IMR-90 (cell line): ENCODE measurements at regions not wholly inside any gene's neighbourhood (a gene's known extent, or its start where the extent isn't known, plus 50 kb on each side); places are given as distances from the start of the nearest gene placed in this dataset.
"Not testable (repeated sequence)": the region's sequence is repeated elsewhere in the genome, so short reads cannot be mapped to it uniquely, and the experiment has no call there.

ENCODE experiments used
- ATAC-seq: fragments of 200-7000 bp; cut with Tn5 transposase; 2 replicates; pipeline ENCODE4 v1.9.1; 2020; ENCODE audit warnings: low read depth, mild to moderate bottlenecking, moderate library complexity
- BruUV-seq: library from RNA; stranded (reverse); fragments of 400-500 nt; replicated peaks from 2 replicates; lab custom pipeline; 2021; lab: Mats Ljungman, UMichigan
- CTCF ChIA-PET: fragments of 300-600 bp; formaldehyde crosslinking; extraction: SDS; loops from one replicate; lab custom pipeline; 2021; ENCODE audit warnings: antibody characterized with exemption; lab: Yijun Ruan, JAX
- POLR2A ChIA-PET: fragments of 300-600 bp; sonication (Branson Sonifier 250); formaldehyde crosslinking; loops from one replicate; lab custom pipeline; 2022; ENCODE audit warnings: antibody characterized with exemption; ENCODE audit not compliant: unreplicated experiment; lab: Charles Lee
- DNase-seq: peaks from one replicate; pipeline ENCODE4 v3.0.0; 2013
- H2AFZ ChIP-seq: replicated peaks from 2 replicates; pipeline ENCODE3; 2013; ENCODE audit warnings: low read length, mild to moderate bottlenecking; ENCODE audit not compliant: poor library complexity
- H2AK5ac ChIP-seq: 2 replicates; pipeline ENCODE4 v1.6.1; 2013; ENCODE audit warnings: low read depth, low read length, inconsistent platforms
- H2AK9ac ChIP-seq: replicated peaks from 2 replicates; pipeline ENCODE3; 2013; ENCODE audit warnings: mild to moderate bottlenecking, low read depth, low read length, moderate library complexity; ENCODE audit not compliant: poor library complexity
- H2BK120ac ChIP-seq: 2 replicates; pipeline ENCODE4 v1.6.1; 2013; ENCODE audit warnings: low read depth, low read length, inconsistent platforms
- H2BK15ac ChIP-seq: 3 replicates; pipeline ENCODE4 v1.6.1; 2013; ENCODE audit warnings: low read depth, low read length, inconsistent platforms
- H2BK20ac ChIP-seq: 2 replicates; pipeline ENCODE4 v1.6.1; 2013; ENCODE audit warnings: low read depth, mild to moderate bottlenecking, inconsistent platforms, low read length, moderate library complexity
- H2BK5ac ChIP-seq: 2 replicates; pipeline ENCODE4 v1.6.1; 2013; ENCODE audit warnings: mild to moderate bottlenecking, low read depth, low read length, inconsistent platforms; ENCODE audit not compliant: poor library complexity, severe bottlenecking
- H3K14ac ChIP-seq: replicated peaks from 2 replicates; pipeline ENCODE4 v1.6.1; 2013; ENCODE audit warnings: low read depth, low read length, inconsistent platforms
- H3K18ac ChIP-seq: 2 replicates; pipeline ENCODE4 v1.6.1; 2013; ENCODE audit warnings: low read depth, low read length, control low read depth
- H3K23ac ChIP-seq: 2 replicates; pipeline ENCODE4 v1.6.1; 2013; ENCODE audit warnings: low read depth, low read length, inconsistent platforms
- H3K27ac ChIP-seq: 2 replicates; pipeline ENCODE4 v1.5.1; 2013; ENCODE audit warnings: mild to moderate bottlenecking, control low read depth, low read length; ENCODE audit not compliant: insufficient read depth
- H3K27me3 ChIP-seq: 2 replicates; pipeline ENCODE4 v1.6.1; 2013; ENCODE audit warnings: low read length; ENCODE audit not compliant: control insufficient read depth, insufficient read depth
- H3K36me3 ChIP-seq: 2 replicates; pipeline ENCODE4 v1.6.1; 2013; ENCODE audit warnings: low read length, mixed read lengths; ENCODE audit not compliant: control insufficient read depth, insufficient read depth
- H3K4ac ChIP-seq: 2 replicates; pipeline ENCODE4 v1.6.1; 2013; ENCODE audit warnings: low read depth, low read length, inconsistent platforms
- H3K4me1 ChIP-seq: 2 replicates; pipeline ENCODE4 v1.6.1; 2013; ENCODE audit warnings: low read length, mixed read lengths; ENCODE audit not compliant: control insufficient read depth, insufficient read depth
- H3K4me2 ChIP-seq: 2 replicates; pipeline ENCODE4 v1.6.1; 2013; ENCODE audit warnings: low read depth, mild to moderate bottlenecking, control low read depth, low read length, moderate library complexity
- H3K4me3 ChIP-seq: 2 replicates; pipeline ENCODE4 v1.5.1; 2013; ENCODE audit warnings: low read depth, mild to moderate bottlenecking, control low read depth, low read length, moderate library complexity; ENCODE audit not compliant: insufficient read depth
- H3K56ac ChIP-seq: 2 replicates; pipeline ENCODE4 v1.6.1; 2013; ENCODE audit warnings: low read length, inconsistent platforms; ENCODE audit not compliant: insufficient read depth; ENCODE audit errors: extremely low read depth
- H3K79me1 ChIP-seq, 2 experiments: 2 replicates each; pipeline ENCODE4 v1.6.1; 2013; ENCODE audit warnings: low read length in 2 of 2, inconsistent platforms in 1 of 2, low read depth in 1 of 2
- H3K9ac ChIP-seq: 2 replicates; pipeline ENCODE4 v1.6.1; 2013; ENCODE audit warnings: low read depth, low read length, control low read depth
- H3K9me1 ChIP-seq: 2 replicates; pipeline ENCODE4 v1.6.1; 2013; ENCODE audit warnings: low read length, inconsistent platforms; ENCODE audit not compliant: insufficient read depth
- H3K9me3 ChIP-seq: 2 replicates; pipeline ENCODE4 v1.6.1; 2013; ENCODE audit warnings: low read length; ENCODE audit not compliant: control insufficient read depth, insufficient read depth
- H4K20me1 ChIP-seq: 2 replicates; pipeline ENCODE4 v1.6.1; 2013; ENCODE audit warnings: low read length, inconsistent platforms; ENCODE audit not compliant: insufficient read depth
- H4K5ac ChIP-seq: 2 replicates; pipeline ENCODE4 v1.6.1; 2013; ENCODE audit warnings: mild to moderate bottlenecking, low read depth, low read length, control low read depth
- H4K8ac ChIP-seq, 2 experiments: 2 replicates each; pipeline ENCODE4 v1.6.1; 2013; ENCODE audit warnings: low read depth in 2 of 2, low read length in 2 of 2, control low read depth in 1 of 2, inconsistent platforms in 1 of 2
- H4K91ac ChIP-seq: 2 replicates; pipeline ENCODE4 v1.6.1; 2013; ENCODE audit warnings: low read depth, low read length, inconsistent platforms; ENCODE audit not compliant: insufficient read depth
- WGBS, 2 experiments: methylation state at CpG; one replicate each; pipeline versions ENCODE4 v1.1.5 to v1.1.7; 2013; ENCODE audit warnings: missing lambda C conversion rate in 2 of 2; ENCODE audit not compliant: insufficient read length in 1 of 2; ENCODE audit errors: extremely low coverage in 2 of 2; 5-methylcytosine and 5-hydroxymethylcytosine counted together
- dilution Hi-C: fragments of 300-500 bp; cut with HindIII; formaldehyde crosslinking; loops from one replicate; pipeline ENCODE4 v1.14.3; 2018; ENCODE audit warnings: low sequenced_read_pairs; ENCODE audit not compliant: unreplicated experiment
- in situ Hi-C: fragments of 300-500 bp; cut with MboI; formaldehyde crosslinking; loops from 3 replicates; pipeline ENCODE4 v1.14.3; 2019; ENCODE audit warnings: low sequenced_read_pairs, inconsistent platforms, mixed read lengths
- intact Hi-C: fragments of 100-400 bp; cut with micrococcal nuclease; formaldehyde crosslinking; loops from 2 replicates; pipeline ENCODE4 v1.10.0; 2022

DNA sequence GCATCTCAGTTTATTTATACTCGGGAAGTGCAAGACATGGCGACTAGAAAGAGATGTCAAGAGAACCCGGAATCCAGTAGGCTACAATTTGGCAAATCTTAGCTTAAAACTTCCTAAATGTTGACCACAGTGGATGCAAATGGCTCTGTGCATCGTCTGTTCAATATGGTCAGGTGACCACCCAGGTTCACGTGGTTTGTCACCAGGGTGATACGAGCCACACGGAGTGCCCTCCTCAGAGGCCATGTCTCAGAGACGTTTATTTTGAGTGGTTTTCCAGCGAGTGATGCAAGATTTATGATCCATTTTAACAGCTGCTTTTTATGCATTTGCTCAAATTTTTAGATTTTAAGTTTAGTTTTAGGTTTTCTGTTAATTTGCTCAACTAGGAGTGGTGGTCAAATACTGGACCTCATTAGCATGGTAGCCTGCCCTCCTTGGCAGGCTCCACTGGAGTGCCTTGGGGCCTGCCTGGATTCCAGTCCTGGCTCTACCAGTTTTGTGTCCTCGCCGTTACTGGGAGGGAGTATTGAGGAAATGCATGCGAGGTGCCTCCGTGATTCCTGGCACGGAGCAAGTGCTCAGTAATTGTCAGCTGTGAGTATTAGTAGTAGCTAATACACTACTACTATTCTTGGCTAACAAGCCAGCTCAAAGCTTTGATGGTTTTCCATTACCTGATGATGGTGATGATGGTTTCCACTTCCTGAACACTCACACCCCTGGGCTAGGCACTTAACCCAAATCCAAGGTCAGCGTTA is 53.9 kb upstream of the APOD start:
- dilution Hi-C loops, H3K9me3 ChIP-seq, H3K4ac ChIP-seq, H2BK5ac ChIP-seq, H4K91ac ChIP-seq, H2AK5ac ChIP-seq, H3K4me1 ChIP-seq, H3K9ac ChIP-seq, ATAC-seq, H3K4me3 ChIP-seq, H3K36me3 ChIP-seq, H3K23ac ChIP-seq, H2AFZ ChIP-seq, H3K9me1 ChIP-seq, POLR2A ChIA-PET, H3K56ac ChIP-seq, H2BK20ac ChIP-seq, H3K27ac ChIP-seq, H4K8ac ChIP-seq, H3K27me3 ChIP-seq, CTCF ChIA-PET, H2BK15ac ChIP-seq, H3K79me1 ChIP-seq, intact Hi-C loops, H4K20me1 ChIP-seq, BruUV-seq, H3K14ac ChIP-seq, H4K5ac ChIP-seq, H3K4me2 ChIP-seq, in situ Hi-C loops, H2AK9ac ChIP-seq, H3K18ac ChIP-seq, DNase-seq, H2BK120ac ChIP-seq: not testable (repeated sequence)
- WGBS, 2 experiments, result no CpG with 5 or more reads among the region's 15 CpGs

DNA sequence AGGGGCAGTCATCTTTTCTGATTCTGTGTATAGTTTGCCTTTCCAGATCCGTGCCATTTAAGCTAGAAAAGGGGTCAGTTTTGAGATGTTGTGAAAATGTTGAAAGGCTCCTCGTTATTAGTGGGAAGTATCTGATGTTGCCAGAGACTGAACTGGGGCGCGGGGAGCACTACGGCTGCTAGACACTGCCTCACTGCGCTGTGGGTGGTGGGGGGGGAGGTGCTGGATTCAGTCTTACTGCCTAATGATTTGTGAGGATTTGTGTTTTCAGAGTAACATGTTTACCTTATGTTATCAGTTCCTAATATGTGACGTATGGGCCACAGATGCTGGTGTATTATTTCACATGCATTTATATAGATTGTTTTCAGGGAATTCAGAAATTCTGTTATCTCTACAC is 53.3 kb upstream of the APOD start:
- H3K27ac ChIP-seq, H3K27me3 ChIP-seq, H3K23ac ChIP-seq, H3K9me3 ChIP-seq, in situ Hi-C loops, ATAC-seq, dilution Hi-C loops, H2AFZ ChIP-seq, CTCF ChIA-PET, H4K91ac ChIP-seq, H3K79me1 ChIP-seq, H3K14ac ChIP-seq, H2BK120ac ChIP-seq, POLR2A ChIA-PET, H4K8ac ChIP-seq, H3K4ac ChIP-seq, intact Hi-C loops, H2BK20ac ChIP-seq, H2AK9ac ChIP-seq, H3K9ac ChIP-seq, H4K5ac ChIP-seq, H3K9me1 ChIP-seq, H4K20me1 ChIP-seq, H3K56ac ChIP-seq, H3K4me2 ChIP-seq, H3K4me3 ChIP-seq, H3K36me3 ChIP-seq, H3K4me1 ChIP-seq, H2BK5ac ChIP-seq, H2BK15ac ChIP-seq, H3K18ac ChIP-seq, DNase-seq, BruUV-seq, H2AK5ac ChIP-seq: not testable (repeated sequence)
- WGBS, 2 experiments, result no CpG with 5 or more reads among the region's 7 CpGs
